ENCODE measurements at regions not wholly inside any gene's neighbourhood (a gene's known extent, or its start where the extent isn't known, plus 50 kb on each side); places are given as distances from the start of the nearest gene placed in this dataset.

DNA sequence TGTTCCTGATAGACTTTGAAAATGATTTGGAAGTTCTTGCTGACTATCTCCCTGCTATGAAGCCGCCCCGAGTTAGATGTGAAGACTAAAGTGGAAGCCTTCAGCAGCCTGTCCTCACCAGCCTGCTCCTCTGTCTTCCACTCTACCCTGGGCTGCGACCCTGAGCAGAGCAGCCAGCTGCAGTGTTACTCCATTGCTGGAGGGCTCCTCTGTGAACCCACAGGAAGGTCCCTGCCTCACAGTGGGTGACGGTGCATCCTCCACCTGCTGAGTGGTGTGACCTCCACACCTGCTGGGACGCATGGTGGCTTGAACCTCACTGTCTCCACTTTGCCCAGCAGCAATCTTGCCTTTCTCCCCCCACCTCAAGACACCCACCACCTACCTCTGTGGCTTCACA lies 116.4 kb downstream of the IRS2 start:
- no peak for DNase-seq (ENCODE audit: low spot score)

DNA sequence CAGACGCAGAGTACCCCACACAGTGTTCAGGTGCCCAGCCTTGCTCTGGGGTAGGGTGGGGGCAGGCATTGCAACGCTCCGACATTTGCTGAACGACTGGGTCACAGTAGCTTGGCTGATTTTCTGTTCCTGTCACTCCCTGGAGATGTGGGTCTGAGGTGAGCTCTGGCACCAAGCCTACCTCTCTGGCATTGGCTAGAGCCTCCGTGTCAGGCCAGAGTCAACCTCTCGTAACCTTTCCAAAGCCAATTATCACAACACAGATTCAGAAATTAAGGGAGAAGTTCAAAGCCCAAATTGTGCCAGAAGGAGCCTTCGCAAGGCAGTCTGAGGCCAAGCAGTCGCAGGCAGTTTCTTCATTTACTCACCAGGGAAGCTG lies 117.2 kb downstream of the IRS2 start:
- no peak for DNase-seq (ENCODE audit: low spot score)

DNA sequence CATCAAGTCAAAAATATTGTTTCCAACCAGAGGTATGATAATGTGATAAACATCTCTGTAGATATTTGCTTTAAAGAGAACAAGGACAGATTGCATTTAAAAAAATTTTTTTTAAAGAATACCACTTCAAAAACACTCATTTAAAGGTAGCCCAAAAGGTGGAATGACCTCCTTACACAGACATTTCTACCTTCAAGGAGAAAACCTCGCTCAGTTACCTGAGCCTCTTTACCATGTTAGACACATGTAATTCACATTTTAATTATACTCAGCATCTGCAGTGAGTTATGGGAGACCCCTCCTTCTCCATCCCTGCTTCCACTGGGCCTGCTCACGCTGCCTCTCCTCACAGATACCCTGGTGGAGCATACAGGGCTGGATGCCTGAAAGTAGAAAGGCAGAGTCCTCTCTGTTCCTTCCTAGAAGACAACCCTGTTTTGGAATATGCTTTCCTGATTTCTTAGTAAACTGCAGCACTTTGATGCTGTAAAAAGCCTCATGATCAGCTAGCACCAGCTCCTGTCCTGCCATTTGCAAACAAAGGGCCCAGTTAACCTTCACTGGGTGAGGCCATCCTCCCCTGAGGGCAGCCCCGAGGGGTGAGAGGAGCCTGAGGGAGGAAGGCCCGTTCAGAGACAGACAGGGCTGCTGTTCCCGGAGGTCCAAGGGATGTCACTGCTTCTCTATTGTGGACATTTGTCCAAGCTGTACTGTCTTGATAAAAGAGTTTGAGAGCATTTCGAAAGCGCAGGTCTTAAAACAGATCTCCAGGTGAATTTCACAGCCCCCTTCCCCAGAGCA lies 117.8 kb downstream of the IRS2 start:
- no peak for DNase-seq (ENCODE audit: low spot score)

DNA sequence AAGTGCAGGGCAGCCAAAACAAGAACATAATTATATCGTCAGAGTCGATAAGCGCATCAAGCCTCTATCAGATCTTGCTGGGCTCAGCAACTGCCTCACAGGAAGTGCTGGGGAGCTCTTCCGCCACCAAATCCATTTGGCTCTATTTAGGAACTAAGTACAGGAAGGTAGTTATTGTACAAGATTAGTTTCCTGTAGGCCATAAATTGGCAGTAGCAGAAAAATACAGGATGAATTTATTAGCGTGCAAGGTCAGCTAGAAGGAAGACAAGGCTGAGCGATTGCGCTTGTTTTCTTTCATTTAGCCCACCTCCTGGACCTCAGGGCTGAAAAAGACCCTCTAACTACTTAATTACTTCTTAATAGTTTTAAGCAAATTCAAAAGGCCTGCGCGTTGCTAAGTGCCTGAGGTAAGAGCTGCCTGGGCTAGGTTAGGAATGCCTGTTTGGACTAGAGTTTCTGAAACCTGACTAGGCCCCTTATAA lies 118.5 kb downstream of the IRS2 start:
- DNase-seq (ENCODE audit: low spot score): no peak

DNA sequence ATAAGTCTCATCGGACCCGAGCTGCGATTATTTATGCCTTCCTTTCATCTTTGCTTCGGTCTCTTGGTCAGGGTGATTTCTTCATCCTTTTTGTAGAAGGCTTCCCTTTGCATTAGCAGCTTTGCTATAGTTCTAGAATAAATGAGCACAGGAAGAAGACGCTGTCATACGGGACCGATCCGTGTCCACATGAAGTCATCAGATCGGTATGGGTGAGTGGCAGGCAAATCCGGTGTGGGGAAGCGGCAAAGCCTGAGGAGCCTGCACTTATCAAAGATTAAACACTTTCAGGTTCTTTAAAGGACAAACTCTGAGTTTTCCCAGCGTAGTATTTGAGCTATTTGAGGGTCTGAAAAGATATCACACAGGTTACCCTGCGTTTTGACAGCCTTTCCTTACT lies 119.3 kb downstream of the IRS2 start:
- DNase-seq (ENCODE audit: low spot score): peak; percentile 69

DNA sequence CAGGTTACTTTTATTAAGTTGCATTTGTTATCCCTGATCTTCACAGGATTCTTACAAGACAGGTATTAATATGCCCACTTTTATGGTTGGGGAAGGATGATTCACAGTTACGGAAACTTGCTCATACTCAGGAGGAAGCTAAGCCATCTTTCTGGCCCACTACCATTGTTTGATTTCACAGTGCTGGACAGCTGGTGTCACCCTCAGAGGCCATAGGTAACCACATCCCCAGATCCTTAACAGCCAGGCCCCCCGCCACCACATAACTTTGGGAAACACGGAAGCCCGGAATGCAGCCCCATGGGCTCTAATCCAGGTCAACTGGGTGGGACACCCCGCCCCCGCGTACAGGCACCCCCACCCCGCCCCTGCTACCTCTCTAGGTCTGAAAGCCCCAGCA lies 119.7 kb downstream of the IRS2 start:
- no peak for DNase-seq (ENCODE audit: low spot score)

DNA sequence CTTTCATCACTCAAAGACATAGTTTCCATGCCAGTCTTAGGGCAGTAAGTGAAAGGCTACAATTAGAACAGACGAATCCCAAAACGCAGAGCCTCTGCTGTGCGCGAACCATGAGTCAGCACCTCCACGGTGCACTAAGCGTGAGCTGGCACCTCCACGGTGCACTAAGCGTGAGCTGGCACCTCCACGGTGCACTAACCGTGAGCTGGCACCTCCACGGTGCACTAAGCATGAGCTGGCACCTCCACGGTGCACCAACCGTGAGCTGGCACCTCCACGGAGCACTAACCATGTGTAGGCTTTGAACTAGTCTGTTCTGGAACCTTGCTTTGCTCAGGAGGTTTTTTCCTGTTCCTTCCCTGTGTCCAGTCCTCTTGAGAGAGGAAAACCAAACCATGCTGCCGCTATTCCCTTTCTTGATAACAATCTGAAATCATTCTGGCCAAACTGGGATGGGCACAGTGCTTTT lies 120.6 kb downstream of the IRS2 start:
- DNase-seq (ENCODE audit: low spot score): no peak

DNA sequence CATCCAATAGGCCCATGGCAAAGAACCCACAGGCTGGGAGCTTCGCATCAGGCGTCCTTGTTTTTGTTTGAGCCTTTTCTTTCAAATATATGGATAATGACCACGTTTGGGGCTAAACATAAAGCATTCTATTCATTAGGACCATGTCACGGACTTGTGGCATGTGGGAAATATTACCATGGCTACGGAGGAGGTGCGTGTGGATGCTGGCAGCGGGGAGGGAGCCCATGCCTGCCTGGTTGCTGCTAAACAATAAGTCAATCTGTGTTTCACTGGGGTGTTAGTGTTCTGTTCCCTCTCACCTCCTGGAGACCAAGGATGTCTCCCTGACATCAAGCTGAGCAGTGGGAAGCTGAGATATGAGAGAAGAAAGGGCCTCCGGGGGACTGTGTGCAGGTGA lies 121.1 kb downstream of the IRS2 start:
- DNase-seq (ENCODE audit: low spot score): no peak

DNA sequence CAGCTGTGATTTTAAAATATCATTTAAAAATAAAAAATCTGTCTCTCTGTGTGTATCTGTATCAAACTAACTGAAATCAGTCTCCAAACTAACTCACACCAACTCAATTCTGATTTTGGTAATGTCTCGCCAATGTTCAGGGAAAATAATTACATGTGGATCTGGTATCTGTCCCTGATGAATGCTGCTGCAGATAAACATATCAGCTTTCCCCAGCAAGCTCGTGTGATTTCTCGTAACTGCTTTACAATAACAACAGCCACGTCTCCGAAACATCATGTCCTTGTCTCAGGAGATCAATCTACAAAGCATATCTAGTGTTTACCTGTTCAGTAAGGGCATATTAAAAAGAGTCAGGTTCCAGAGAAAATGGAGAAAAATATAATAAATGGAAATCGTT lies 129.0 kb downstream of the IRS2 start:
- DNase-seq (ENCODE audit: low spot score): no peak

DNA sequence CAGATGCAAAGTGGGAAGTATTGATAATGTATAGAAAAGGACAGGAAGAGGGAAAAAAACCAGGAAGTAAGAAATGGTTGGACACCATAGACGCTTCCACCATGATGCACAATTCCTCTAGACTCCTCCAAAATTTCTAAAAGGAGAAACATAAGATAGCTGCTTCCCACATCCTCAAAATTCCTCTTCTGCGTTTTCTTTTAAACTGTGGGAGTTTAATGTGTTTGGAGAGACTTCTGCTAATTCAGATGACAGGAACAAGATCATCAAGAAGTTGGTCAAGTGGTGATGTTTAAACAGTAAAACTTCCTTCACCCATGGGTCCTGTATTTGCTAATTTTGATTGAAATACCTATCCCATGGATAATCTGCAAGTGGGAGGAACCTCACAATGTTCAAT lies 130.2 kb downstream of the IRS2 start:
- no peak for DNase-seq (ENCODE audit: low spot score)

DNA sequence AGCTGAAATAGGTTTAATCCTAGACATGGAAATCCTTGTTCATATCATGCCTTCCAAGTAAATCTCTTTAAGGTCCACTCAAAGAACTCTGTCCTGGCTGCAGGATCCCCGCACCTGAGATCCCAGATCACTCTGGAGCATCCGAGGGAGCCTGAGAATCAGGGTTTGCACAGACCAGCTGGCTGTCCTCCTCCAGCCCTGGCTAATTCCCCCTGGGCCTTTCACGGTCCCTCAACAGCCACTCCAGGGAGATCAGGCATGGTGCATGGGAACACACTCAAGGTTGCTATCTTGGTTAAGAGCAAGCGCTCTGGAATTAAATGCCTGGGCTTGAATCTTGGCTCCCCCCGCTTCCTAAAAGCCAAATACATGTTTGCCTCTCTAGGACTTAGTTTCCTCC lies 130.8 kb downstream of the IRS2 start:
- DNase-seq (ENCODE audit: low spot score): no peak

DNA sequence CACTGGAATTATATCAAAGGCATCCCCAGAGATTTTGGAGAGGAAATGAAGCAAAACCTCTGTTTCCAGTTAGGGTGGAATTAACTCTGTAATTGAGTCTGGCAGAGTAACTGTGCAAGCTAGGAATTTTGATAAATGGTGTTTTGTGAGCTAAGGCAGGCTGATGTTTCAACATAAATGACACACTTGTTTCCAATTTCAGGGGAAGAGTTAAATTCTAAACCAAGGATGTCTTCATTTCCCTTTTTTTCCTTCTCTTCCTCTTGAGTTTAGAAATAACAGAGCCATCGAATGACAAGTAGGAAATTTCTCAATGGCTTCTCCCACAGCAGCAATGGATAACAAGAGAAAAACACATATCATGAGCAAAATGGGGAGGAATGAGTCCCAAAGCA lies 131.2 kb downstream of the IRS2 start:
- peak; percentile 20 for DNase-seq (ENCODE audit: low spot score)

DNA sequence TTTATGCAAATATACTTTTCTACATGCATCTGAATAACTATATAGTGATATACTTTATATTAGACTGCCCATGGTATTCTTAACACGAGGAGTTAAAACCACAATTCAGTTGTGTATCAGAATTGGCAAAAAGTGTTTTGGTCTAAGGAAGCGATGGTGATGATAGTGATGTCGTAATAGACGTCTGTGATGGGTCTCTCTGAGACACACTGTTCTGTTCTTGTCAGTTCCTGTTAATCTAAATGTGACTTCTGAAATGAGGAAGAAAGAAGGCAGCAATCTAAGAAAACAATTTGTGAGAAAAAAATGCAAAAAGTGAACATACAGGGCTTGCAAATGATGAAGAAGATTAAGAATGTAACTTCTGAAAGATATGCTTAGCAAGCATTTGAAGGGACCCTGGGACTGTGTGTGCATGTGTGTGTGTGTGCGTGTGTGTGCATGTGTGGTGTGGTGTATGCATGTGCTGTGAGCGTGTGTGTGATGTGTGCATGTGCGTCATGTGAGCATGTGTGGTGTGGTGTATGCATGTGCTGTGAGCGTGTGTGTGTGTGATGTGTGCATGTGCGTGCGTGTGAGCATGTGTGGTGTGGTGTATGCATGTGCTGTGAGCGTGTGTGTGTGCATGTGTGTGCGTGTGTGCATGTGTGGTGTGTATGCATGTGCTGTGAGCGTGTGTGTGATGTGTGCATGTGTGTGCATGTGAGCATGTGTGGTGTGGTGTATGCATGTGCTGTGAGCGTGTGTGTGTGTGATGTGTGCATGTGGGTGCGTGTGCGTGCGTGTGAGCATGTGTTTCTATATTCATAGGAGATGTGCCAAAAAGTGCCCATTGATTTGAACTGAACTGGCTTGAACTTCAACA lies 131.8 kb downstream of the IRS2 start:
- DNase-seq (ENCODE audit: low spot score): no peak

DNA sequence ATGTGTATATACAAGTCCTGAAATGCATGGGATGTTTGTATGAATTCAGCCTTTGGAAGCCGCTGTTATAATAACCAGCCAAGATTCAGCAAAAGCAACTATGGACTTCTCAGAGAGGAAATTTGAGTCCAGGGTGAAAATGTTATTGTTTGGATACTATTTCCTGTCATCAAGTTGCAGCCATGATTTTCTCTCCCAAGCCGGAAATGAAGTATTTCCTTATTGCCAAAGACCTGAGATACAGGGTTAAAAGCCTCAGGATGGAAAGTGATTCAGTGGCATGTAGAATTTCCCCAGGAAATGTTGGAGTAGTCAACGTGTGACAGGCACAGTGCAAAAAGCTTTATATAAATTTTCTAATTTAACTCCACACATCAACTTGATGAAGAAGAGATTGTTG lies 133.9 kb downstream of the IRS2 start:
- no peak for DNase-seq (ENCODE audit: low spot score)

DNA sequence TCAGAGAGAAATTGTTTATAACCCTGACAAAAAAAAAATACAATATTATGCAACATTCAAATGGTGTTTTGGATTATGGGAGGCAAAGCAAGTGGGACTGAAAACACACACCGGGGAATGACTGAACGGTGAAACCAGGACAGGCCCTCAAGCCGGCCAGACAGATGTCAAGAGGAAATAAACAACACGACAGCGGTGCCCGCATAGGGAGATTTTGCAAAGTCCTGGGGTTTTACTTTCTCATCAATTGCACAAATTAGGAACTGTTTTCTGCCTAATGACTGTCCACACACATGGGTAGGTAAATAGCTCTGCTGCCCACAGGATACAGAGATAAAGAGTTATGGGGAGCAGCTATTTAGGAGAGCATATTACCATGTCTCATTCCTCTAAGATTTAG lies 134.5 kb downstream of the IRS2 start:
- no peak for DNase-seq (ENCODE audit: low spot score)

DNA sequence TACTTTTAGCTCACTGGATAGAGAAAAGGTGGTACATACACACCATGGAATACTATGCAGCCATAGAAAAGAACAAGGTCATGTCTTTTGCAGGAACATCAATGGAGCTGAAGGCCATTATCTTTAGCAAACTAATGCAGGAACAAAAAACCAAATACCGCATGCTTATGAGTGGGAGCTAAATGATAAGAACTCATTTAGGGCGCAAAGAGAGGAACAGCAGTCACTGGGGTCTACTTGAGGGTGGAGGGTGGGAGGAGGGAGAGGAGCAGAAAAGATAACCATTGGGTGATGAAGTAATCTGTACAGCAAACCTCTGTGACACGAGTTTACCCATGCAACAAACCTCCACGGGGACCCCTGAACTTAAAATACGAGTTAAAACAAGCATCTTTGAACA lies 135.1 kb downstream of the IRS2 start:
- DNase-seq (ENCODE audit: low spot score): no peak

DNA sequence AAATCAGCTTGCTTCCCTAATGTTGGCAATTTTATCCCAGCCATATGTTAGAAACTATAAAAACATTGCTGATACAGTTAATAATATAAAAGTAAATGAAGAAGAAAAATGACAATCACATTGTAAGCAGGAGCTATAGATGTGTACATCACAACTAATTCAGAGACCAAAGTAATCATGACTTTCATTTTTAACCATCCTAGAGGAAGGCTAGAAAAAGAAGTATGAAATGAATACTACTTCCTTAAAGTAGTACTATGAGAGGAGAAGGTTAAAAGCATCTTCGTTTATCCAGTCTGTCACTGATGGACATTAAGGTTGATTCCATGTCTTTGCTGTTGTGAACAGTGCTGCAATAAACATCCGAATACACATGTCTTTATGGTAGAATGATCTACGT lies 135.5 kb downstream of the IRS2 start:
- no peak for DNase-seq (ENCODE audit: low spot score)

DNA sequence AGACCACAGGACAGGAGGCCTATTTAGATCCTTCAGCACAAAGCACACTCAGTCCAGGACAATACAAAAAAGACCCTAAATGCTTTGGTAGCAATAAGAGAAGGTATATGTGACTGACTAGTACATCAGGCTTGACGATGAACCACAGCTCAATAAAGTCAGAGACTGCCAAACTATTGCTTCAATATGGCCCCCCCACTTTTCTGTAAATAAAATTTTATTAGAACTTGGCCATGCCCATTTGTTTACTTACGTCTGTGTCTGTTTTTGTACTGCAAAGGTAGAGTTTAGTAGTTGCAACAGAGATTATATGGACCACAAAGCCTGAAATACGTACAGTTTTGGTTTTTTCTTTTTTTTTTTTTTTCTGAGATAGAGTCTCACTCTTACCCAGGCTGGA lies 136.7 kb downstream of the IRS2 start:
- no peak for DNase-seq (ENCODE audit: low spot score)

DNA sequence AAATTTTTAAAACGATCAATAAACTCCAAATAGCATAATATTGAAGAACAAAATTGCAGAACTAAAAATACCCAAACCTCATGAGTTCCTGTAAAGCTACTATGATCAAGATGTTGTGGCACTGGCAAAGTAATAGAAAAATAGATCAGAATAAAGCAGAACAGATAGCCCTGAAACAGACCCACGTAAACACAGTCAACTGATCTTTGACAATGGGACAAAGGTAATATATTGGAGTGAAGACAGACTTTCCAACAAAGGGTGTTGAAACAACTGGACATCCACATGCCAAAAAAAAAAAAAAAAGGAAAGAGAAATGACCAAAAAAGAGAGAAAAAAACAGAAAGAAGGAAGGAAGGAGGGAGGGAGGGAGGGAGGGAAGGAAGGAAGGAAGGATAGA lies 138.7 kb downstream of the IRS2 start:
- DNase-seq (ENCODE audit: low spot score): no peak

DNA sequence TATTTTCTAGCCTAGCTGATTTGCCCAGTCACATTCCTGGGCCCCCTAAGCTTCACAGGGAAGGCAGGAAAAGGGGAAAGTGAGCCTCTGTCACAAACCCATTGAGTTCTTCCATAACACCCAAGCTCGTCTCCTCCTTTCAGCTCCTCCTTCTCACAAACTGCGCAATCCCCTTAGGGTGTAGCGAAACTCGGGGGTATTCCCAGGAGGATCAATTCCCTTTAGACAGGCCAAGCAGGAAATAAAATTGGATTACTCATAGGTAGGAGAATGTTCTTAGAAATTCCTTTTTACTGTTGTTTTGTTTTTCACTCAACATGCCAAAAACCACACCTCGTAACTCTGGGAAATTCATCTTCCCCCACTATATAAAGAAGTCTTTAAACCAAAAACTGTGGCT lies 139.3 kb downstream of the IRS2 start:
- peak; percentile 27 for DNase-seq (ENCODE audit: low spot score)

DNA sequence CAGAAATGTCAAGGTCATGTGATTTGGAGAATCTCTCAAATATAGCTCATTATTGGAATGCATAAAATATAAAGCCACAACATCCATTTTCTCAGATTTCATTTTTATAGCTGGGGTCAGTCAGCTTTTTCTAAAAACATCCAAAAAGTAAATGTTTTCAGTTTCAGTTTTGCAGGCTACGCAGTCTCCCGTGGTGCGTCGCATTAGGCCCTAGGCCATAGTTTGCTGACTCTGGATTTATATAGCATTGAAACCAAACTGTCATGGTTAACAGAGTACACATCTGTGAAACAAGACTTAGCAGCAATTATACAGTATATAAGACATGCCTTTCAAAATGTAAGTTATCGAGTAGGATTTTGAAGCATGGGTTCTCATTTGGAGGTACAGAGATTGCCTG lies 140.0 kb downstream of the IRS2 start:
- no peak for DNase-seq (ENCODE audit: low spot score)

DNA sequence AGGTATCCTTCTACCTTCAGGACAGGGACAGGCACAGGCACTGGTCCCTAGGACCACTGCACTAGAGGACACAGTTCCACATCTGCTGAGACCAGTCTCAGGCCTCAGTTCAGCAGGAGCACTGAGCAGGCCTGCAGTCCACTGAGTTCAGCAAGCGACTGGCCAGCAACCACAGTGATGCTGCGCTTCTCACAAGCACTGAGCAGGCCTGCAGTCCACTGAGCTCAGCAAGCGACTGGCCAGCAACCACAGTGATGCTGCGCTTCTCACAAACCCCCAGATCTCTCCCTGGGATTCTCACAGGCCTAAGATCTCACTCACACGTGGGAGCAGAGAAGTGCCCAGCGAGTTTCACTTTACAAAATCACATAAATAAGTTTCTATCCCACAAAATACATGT lies 140.6 kb downstream of the IRS2 start:
- no peak for DNase-seq (ENCODE audit: low spot score)

DNA sequence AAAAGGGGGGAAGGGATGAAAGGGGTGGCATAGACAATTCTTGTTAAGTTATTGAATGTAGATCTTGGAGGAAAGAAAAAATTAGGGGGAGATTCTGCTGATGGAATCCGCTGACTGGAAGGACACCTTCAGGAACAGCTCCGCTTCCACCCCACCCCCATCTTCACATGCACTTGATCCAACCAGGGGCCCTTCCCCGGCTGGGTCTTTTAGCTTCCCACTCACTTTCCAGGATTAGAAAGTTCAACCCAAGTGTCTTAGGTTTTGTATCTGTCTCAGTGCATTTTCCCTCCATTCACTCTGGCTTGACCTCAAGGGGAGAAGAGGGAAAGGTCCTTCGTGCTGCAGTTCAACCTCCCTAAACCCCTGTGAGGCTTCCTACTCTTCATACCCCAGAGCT lies 141.4 kb downstream of the IRS2 start:
- no peak for DNase-seq (ENCODE audit: low spot score)
